GM20000 (cell line): ENCODE measurements at regions not wholly inside any gene's neighbourhood (a gene's known extent, or its start where the extent isn't known, plus 50 kb on each side); places are given as distances from the start of the nearest gene placed in this dataset.

Experiments
- DNase-seq: peaks from one replicate; pipeline ENCODE4 v3.0.0; 2012; ENCODE audit warnings: low spot score
- TF ChIP-seq, protein P1 (sequence below): IDR thresholded peaks from 2 replicates; pipeline ENCODE4 v1.5.1; 2012; ENCODE audit warnings: mild to moderate bottlenecking, control low read depth; ENCODE audit errors: extremely low read depth, missing control alignments

DNA sequence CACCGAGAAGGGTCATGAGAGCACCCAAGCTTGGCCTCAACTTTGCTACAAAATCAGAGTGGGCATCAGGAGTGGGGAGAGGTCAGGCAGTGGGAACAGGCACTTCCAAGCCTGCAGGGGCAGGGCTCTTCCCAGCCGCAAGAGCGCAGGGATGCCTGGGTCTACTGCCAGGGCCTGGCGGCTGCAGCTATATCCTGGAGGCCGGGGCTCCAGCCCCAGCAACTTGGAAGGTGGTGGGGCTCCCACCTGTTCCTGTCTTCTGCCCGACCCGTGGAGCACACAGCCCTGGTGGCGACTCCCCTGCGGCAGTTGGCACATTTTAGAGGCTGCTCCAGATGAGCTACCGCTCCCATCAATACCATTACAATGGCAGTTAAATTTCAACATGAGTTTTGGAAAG lies 607.0 kb downstream of the TRAM1L1 start:
- DNase-seq: no peak
- TF ChIP-seq, protein P1, sequence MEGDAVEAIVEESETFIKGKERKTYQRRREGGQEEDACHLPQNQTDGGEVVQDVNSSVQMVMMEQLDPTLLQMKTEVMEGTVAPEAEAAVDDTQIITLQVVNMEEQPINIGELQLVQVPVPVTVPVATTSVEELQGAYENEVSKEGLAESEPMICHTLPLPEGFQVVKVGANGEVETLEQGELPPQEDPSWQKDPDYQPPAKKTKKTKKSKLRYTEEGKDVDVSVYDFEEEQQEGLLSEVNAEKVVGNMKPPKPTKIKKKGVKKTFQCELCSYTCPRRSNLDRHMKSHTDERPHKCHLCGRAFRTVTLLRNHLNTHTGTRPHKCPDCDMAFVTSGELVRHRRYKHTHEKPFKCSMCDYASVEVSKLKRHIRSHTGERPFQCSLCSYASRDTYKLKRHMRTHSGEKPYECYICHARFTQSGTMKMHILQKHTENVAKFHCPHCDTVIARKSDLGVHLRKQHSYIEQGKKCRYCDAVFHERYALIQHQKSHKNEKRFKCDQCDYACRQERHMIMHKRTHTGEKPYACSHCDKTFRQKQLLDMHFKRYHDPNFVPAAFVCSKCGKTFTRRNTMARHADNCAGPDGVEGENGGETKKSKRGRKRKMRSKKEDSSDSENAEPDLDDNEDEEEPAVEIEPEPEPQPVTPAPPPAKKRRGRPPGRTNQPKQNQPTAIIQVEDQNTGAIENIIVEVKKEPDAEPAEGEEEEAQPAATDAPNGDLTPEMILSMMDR: no peak

- TF ChIP-seq, protein P1: no peak
- DNase-seq: peak; percentile 4
These were observed 615.8 kb downstream of the TRAM1L1 start for GRCh38 chr4:116469582-116469981.

- TF ChIP-seq, protein P1: no peak
- DNase-seq: no peak
These were observed 632.2 kb downstream of the TRAM1L1 start for GRCh38 chr4:116453127-116453526.

DNA sequence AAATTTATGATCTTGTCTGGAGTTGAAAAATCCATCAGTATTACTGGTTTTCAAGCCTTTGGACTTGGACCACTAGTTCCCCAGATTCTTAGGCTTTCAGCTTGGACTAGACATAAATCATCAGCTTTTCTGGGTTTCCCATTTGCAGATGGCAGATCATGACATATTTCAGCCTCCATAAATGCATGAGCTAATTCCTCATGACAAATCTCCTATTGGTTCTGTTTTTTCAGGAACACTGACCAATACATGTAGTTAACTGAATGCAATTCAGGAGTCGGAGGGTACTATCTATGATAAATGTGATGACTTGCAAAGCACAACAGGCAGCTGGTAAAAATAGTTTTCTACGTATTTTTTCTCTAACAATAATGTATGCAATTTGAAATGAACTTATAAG lies 635.6 kb downstream of the TRAM1L1 start:
- DNase-seq: no peak
- TF ChIP-seq, protein P1: no peak

GRCh38 chr4:116444117-116444516 lies 641.3 kb downstream of the TRAM1L1 start:
- DNase-seq: no peak
- TF ChIP-seq, protein P1: no peak

- TF ChIP-seq, protein P1: no peak
These were observed 646.2 kb downstream of the TRAM1L1 start for GRCh38 chr4:116438981-116439729.

DNA sequence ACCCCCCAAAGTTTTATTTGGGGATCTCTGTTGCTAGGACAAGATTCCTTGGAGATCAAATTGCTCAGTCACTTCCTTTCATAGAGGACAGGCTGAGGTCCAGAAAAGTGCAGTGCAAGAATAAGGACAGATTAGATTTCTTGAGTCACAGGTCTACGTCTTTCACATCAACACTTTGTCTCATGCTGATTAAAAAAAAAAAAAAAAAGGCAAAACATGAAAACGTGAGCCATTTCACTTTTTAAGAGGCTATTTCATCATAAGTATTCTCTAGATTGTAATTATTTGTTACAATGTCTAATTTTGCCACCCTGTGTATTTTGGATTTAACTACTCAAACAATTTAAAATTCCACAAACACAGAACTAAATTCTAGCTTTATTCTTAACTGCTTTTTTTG lies 647.0 kb downstream of the TRAM1L1 start:
- DNase-seq: no peak
- TF ChIP-seq, protein P1: no peak

More at GRCh38 chr4:116438981-116439729, 646.2 kb downstream of the TRAM1L1 start:
- DNase-seq: no peak
